PC-9 (cell line): ENCODE measurements at regions not wholly inside any gene's neighbourhood (a gene's known extent, or its start where the extent isn't known, plus 50 kb on each side); places are given as distances from the start of the nearest gene placed in this dataset.

Experiments used
- EZH2 ChIP-seq: fragments of 200-600 bp; sonication (generic); IDR thresholded peaks from 2 replicates; pipeline ENCODE4 v1.8.0; 2017; ENCODE audit warnings: antibody characterized with exemption, low read depth
- TF ChIP-seq, protein P1 (sequence below): fragments of 200-600 bp; sonication (generic); conservative IDR thresholded peaks from 2 replicates; pipeline ENCODE4 v1.6.1; 2017; ENCODE audit warnings: mixed run types, antibody characterized with exemption, mild to moderate bottlenecking, moderate library complexity

- TF ChIP-seq, protein P1, sequence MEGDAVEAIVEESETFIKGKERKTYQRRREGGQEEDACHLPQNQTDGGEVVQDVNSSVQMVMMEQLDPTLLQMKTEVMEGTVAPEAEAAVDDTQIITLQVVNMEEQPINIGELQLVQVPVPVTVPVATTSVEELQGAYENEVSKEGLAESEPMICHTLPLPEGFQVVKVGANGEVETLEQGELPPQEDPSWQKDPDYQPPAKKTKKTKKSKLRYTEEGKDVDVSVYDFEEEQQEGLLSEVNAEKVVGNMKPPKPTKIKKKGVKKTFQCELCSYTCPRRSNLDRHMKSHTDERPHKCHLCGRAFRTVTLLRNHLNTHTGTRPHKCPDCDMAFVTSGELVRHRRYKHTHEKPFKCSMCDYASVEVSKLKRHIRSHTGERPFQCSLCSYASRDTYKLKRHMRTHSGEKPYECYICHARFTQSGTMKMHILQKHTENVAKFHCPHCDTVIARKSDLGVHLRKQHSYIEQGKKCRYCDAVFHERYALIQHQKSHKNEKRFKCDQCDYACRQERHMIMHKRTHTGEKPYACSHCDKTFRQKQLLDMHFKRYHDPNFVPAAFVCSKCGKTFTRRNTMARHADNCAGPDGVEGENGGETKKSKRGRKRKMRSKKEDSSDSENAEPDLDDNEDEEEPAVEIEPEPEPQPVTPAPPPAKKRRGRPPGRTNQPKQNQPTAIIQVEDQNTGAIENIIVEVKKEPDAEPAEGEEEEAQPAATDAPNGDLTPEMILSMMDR = no peak
- TF ChIP-seq EZH2 = no peak
These were observed 49.7 kb upstream of the GRAMD2B start for GRCh38 chr5:126373375-126374108.
